ENCODE measurements at regions not wholly inside any gene's neighbourhood (a gene's known extent, or its start where the extent isn't known, plus 50 kb on each side); places are given as distances from the start of the nearest gene placed in this dataset.

GRCh38 chr2:239651859-239652258 lies 251.0 kb upstream of the HDAC4 start:
- 73 to 77% methylated on average over 5 to 6 of the region's 6 CpGs for WGBS, 2 donors (ENCODE audit: low coverage in 1 of 2)
- TF ChIP-seq POLR2AphosphoS5 (IDR thresholded peaks at IDR 0.05) (no peak), CTCF (IDR thresholded peaks at IDR 0.05) (no peak), EP300 (IDR thresholded peaks at IDR 0.05; ENCODE audit: low read depth) (no peak), POLR2A (IDR thresholded peaks at IDR 0.05) (no peak)
- Histone ChIP-seq H3K27me3 (peaks cover 3% of the 10 kb centered on the region), H3K4me3 (no peak overlapping the region), H3K36me3 (no peaks in the 10 kb centered on the region), H3K9me3 (no peaks in the 10 kb centered on the region), H3K4me1 (no peaks in the 10 kb centered on the region), H3K27ac (no peak overlapping the region)
- in situ Hi-C loops (cut with MboI; ENCODE audit: low pct_ligation_motif_present in 1 of 4, low pct_unique_long_range_greater_than_20kb in 1 of 4, low sequenced_read_pairs in 3 of 4) (no loop called here), intact Hi-C loops (cut with DNase I; ENCODE audit: low total_unique reads) (no loop called here)
- DNase-seq = no peak

GRCh38 chr2:239650674-239651073 lies 249.9 kb upstream of the HDAC4 start:
- intact Hi-C loops (cut with DNase I; ENCODE audit: low total_unique reads) = no loop called here
- WGBS, 2 donors (ENCODE audit: low coverage in 1 of 2) = 66 to 70% methylated on average over 3 of the region's 3 CpGs
- H3K4me1 ChIP-seq = no peaks in the 10 kb centered on the region

GRCh38 chr2:239649309-239649708 lies 248.5 kb upstream of the HDAC4 start:
- no peaks in the 10 kb centered on the region for H3K4me1 ChIP-seq
- no peak overlapping the region for H3K4me3 ChIP-seq
- H3K27me3 ChIP-seq = peaks cover 3% of the 10 kb centered on the region
- intact Hi-C loops (cut with DNase I; ENCODE audit: low total_unique reads) = no loop called here
- no peaks in the 10 kb centered on the region for H3K9me3 ChIP-seq
- H3K27ac ChIP-seq = no peak overlapping the region
- 87% methylated on average over 3 of the region's 3 CpGs for WGBS, 2 donors (ENCODE audit: low coverage in 1 of 2)
- no peaks in the 10 kb centered on the region for H3K36me3 ChIP-seq
- TF ChIP-seq CTCF (IDR thresholded peaks at IDR 0.05) (no peak), POLR2A (IDR thresholded peaks at IDR 0.05) (no peak), POLR2AphosphoS5 (IDR thresholded peaks at IDR 0.05) (no peak), EP300 (IDR thresholded peaks at IDR 0.05; ENCODE audit: low read depth) (no peak)
- DNase-seq = no peak
- in situ Hi-C loops (cut with MboI; ENCODE audit: low pct_ligation_motif_present in 1 of 4, low pct_unique_long_range_greater_than_20kb in 1 of 4, low sequenced_read_pairs in 3 of 4) = no loop called here

More at GRCh38 chr2:239650674-239651073, 249.9 kb upstream of the HDAC4 start:
- H3K27me3 ChIP-seq = peaks cover 3% of the 10 kb centered on the region
- no peaks in the 10 kb centered on the region for H3K9me3 ChIP-seq
- TF ChIP-seq EP300 (IDR thresholded peaks at IDR 0.05; ENCODE audit: low read depth) = no peak
- TF ChIP-seq CTCF (IDR thresholded peaks at IDR 0.05) = no peak
- no peak for TF ChIP-seq POLR2A (IDR thresholded peaks at IDR 0.05)
- no peak overlapping the region for H3K27ac ChIP-seq
- DNase-seq = no peak
- no peaks in the 10 kb centered on the region for H3K36me3 ChIP-seq
- H3K4me3 ChIP-seq = no peak overlapping the region
- in situ Hi-C loops (cut with MboI; ENCODE audit: low pct_ligation_motif_present in 1 of 4, low pct_unique_long_range_greater_than_20kb in 1 of 4, low sequenced_read_pairs in 3 of 4) = no loop called here

GRCh38 chr2:239648607-239649006 lies 247.8 kb upstream of the HDAC4 start:
- Histone ChIP-seq H3K27me3 (peaks cover 3% of the 10 kb centered on the region), H3K36me3 (no peaks in the 10 kb centered on the region), H3K9me3 (no peaks in the 10 kb centered on the region), H3K4me3 (no peak overlapping the region), H3K4me1 (no peaks in the 10 kb centered on the region), H3K27ac (no peak overlapping the region)
- intact Hi-C loops (cut with DNase I; ENCODE audit: low total_unique reads) = no loop called here
- WGBS, 2 donors (ENCODE audit: low coverage in 1 of 2) = 67 to 91% methylated on average over 1 to 2 of the region's 2 CpGs
- DNase-seq = no peak
- in situ Hi-C loops (cut with MboI; ENCODE audit: low pct_ligation_motif_present in 1 of 4, low pct_unique_long_range_greater_than_20kb in 1 of 4, low sequenced_read_pairs in 3 of 4) = no loop called here
- TF ChIP-seq EP300 (IDR thresholded peaks at IDR 0.05; ENCODE audit: low read depth) = no peak
- TF ChIP-seq POLR2A (IDR thresholded peaks at IDR 0.05) = no peak
- no peak for TF ChIP-seq POLR2AphosphoS5 (IDR thresholded peaks at IDR 0.05)
- TF ChIP-seq CTCF (IDR thresholded peaks at IDR 0.05) = no peak
